Lower lobe of right lung (tissue), 2 donors: ENCODE measurements at regions not wholly inside any gene's neighbourhood (a gene's known extent, or its start where the extent isn't known, plus 50 kb on each side); places are given as distances from the start of the nearest gene placed in this dataset.

Experiments used
- ATAC-seq, 2 donors: fragments of 200-7000 bp; cut with Tn5 transposase; one replicate each; pipeline ENCODE4 v1.9.1; 2020 to 2022; ENCODE audit warnings: mild to moderate bottlenecking in 2 of 2, moderate library complexity in 2 of 2
- DNase-seq: peaks from one replicate; pipeline ENCODE4 v3.0.0-alpha.2; 2020
- H3K27ac ChIP-seq: fragments of 200-600 bp; one replicate; pipeline ENCODE4 v1.8.0; 2022
- H3K27me3 ChIP-seq: fragments of 200-600 bp; one replicate; pipeline ENCODE4 v1.8.0; 2022; ENCODE audit warnings: low read depth
- H3K36me3 ChIP-seq: fragments of 200-600 bp; one replicate; pipeline ENCODE4 v1.8.0; 2022; ENCODE audit warnings: mild to moderate bottlenecking
- H3K4me1 ChIP-seq: fragments of 200-600 bp; one replicate; pipeline ENCODE4 v1.8.0; 2022
- H3K4me3 ChIP-seq: fragments of 200-600 bp; one replicate; pipeline ENCODE4 v1.8.0; 2022; ENCODE audit warnings: mild to moderate bottlenecking
- H3K9me3 ChIP-seq: fragments of 200-600 bp; one replicate; pipeline ENCODE4 v1.8.0; 2022
- intact Hi-C: fragments of 100-400 bp; cut with DNase I; formaldehyde crosslinking; loops from one replicate; pipeline ENCODE4 v1.11.0; 2022
- TF ChIP-seq, protein P1 (sequence below): fragments of 200-600 bp; IDR thresholded peaks from one replicate; pipeline ENCODE4 v1.8.0; 2022; ENCODE audit warnings: antibody characterized with exemption, mild to moderate bottlenecking
- donor health status: DM: no; HTN: yes; CAD: no; lungs with severe emphysema.

DNA sequence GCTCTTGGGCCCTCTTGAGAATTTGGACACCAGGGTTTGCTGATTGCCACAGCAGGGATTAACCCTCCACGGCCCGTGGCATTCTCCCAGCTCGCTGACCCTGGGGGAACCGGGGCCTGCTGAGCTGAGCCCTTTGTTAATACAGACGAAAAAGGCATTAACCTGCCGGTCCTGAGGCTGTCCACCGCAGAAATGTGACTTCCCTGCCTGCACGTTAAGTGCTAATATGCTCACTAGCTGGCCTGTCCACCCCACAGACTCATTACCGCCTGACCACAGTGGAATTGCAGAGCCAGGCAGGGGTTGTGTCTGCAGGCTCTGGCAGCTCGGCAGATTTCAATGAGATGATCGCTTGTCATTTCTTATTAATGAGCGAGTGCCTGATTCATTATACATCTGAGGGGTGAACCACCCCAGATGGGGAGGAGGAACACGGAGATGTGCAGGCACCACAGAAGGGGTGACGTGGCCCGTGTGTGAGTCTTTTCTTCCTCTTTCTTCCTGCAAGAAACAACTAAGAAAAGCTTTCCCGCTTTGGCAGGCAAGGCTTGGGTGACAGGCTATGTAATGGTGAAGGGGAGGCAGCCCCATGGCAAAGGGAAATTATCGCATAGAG, 126.0 kb downstream of the GLI2 start:
- H3K4me1 ChIP-seq: peaks cover under 1% of the 10 kb centered on the region
- TF ChIP-seq, protein P1, sequence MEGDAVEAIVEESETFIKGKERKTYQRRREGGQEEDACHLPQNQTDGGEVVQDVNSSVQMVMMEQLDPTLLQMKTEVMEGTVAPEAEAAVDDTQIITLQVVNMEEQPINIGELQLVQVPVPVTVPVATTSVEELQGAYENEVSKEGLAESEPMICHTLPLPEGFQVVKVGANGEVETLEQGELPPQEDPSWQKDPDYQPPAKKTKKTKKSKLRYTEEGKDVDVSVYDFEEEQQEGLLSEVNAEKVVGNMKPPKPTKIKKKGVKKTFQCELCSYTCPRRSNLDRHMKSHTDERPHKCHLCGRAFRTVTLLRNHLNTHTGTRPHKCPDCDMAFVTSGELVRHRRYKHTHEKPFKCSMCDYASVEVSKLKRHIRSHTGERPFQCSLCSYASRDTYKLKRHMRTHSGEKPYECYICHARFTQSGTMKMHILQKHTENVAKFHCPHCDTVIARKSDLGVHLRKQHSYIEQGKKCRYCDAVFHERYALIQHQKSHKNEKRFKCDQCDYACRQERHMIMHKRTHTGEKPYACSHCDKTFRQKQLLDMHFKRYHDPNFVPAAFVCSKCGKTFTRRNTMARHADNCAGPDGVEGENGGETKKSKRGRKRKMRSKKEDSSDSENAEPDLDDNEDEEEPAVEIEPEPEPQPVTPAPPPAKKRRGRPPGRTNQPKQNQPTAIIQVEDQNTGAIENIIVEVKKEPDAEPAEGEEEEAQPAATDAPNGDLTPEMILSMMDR: no peak
- no peak overlapping the region for H3K4me3 ChIP-seq
- H3K27ac ChIP-seq: no peak overlapping the region
- intact Hi-C loops: no loop called here
- ATAC-seq (no peak), DNase-seq (peak; percentile 29)
- no peaks in the 10 kb centered on the region for H3K36me3 ChIP-seq
- no peaks in the 10 kb centered on the region for H3K9me3 ChIP-seq
- peaks cover 1% of the 10 kb centered on the region for H3K27me3 ChIP-seq

DNA sequence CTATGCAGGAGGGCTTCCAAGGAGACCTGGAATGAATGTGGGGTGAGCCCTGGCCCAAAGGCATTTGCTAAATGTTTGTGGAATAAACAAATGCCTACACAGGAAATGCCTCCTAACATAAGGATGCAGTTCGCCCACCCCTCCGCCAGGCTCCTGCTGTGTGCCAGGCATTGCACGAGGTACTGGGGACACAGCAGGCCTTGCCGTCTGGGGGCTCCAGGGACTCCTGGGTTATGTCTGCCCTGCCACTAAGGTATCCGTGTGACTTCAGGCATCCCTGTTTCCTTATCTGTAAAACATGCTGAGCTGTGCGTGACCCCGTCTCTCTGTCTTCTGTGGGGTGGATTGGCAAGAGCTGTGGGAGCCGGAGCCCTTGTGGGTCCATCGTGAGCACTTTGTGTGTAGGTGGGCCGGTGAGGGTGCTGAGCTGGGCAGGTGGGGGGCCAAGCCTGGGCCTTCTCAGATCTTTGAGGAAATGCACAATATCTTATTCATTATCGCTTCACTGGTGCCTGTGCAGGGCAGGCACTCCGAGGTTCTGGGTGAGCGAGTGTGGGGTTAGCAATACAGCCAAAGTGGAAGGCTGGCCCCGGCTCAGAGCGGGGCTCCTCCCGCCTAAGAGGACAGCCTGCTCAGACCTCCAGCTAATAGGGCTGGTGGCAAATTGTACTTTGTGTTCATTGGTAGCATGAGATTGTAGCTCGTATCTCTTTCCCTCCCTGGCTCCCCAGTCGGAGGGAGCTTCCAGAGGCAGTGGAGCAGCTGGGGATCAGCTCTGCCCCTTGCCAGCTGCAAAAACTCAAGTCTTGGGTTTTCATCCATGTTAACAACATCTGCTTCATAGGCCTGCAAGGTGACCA, 126.8 kb downstream of the GLI2 start:
- no peak overlapping the region for H3K27ac ChIP-seq
- no peaks in the 10 kb centered on the region for H3K36me3 ChIP-seq
- peak; percentile 36 for DNase-seq
- TF ChIP-seq, protein P1: no peak
- no peaks in the 10 kb centered on the region for H3K9me3 ChIP-seq
- H3K27me3 ChIP-seq: peaks cover 9% of the 10 kb centered on the region
- peaks cover 8% of the 10 kb centered on the region for H3K4me1 ChIP-seq
- no peak for ATAC-seq
- intact Hi-C loops: no loop called here
- no peak overlapping the region for H3K4me3 ChIP-seq

DNA sequence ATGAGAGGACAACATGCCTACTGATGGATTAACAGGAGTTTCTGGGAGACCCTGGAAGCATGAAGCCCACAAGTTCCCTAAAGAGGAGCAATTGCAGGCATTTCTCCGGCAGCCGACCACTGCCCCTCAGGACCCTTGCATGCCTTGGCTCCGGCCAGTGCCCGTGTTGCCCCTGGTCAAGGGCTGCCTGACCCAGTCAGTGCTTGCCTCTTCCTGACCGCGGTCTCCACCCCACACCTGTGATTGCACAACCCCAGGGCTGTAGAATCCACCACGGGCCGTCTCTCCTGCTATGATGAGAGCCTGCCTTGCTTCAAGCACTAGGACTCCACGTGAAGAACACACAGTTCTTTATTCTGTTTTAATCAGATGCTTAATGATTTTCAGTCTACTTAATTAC, 127.5 kb downstream of the GLI2 start:
- TF ChIP-seq, protein P1: no peak
- H3K36me3 ChIP-seq: no peaks in the 10 kb centered on the region
- intact Hi-C loops: no loop called here
- H3K27me3 ChIP-seq: peaks cover 16% of the 10 kb centered on the region
- no peaks in the 10 kb centered on the region for H3K9me3 ChIP-seq
- DNase-seq (peak; percentile 54), ATAC-seq (no peak)
- no peak overlapping the region for H3K27ac ChIP-seq
- H3K4me3 ChIP-seq: no peak overlapping the region
- peaks cover 15% of the 10 kb centered on the region for H3K4me1 ChIP-seq

DNA sequence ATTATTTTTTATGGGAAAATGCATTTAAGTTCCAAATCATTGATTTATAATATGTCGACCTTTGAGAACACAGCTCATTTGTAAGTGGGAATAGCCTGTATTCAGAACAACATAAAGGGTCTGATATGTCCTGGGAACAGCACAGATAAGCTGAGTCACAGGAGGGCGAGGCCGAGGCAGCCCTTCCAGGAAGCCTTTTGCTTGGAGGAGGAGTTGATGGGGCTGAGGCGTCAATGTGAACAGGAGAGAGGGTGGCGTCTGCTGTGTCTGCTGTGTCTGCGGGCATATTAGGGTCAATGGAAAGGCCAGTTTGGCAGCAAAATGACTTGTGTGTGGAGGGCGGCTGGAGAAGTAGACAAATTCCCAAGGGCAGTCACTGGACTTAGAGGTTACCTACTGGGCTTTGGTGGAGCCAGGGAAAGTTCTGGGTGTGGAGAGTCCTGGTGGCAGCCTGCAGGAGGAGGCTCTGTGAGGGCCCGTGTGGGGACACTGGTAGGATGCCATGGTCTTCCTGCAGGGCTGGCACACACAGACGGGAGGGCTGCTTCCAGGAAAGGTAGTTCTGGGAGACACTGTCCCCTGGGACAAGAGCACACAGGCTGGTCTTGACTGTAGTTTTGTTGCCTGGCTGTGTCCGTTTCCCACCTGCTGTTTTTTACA, 128.1 kb downstream of the GLI2 start:
- Histone ChIP-seq H3K4me1 (peaks cover 18% of the 10 kb centered on the region), H3K36me3 (no peaks in the 10 kb centered on the region), H3K27me3 (peaks cover 22% of the 10 kb centered on the region), H3K27ac (no peak overlapping the region), H3K9me3 (no peaks in the 10 kb centered on the region), H3K4me3 (no peak overlapping the region)
- TF ChIP-seq, protein P1: no peak
- DNase-seq (peak; percentile 27), ATAC-seq (no peak)
- intact Hi-C loops: no loop called here

DNA sequence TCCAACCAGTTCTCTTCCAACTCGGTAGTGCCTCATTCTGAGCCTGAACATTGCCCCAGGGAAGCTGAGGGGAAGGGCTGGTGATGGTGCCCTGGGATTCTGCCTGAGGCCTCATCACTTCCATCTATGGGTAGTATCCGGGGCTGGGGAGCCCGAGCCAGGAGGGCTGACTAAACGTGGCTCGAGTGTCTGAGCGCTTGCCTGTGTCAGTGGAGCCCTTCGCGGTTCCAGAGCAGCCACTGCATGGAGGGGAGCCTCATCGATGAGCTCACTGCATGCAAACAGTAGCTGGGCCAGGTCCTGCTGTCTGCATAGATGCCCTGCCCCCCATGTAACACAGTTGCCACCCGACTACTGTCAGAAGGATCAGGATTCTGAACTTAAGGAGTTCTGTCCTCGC, 129.3 kb downstream of the GLI2 start:
- Histone ChIP-seq H3K36me3 (no peaks in the 10 kb centered on the region), H3K4me1 (peaks cover 18% of the 10 kb centered on the region), H3K4me3 (no peak overlapping the region), H3K27me3 (peaks cover 22% of the 10 kb centered on the region), H3K27ac (no peak overlapping the region), H3K9me3 (no peaks in the 10 kb centered on the region)
- no peak for ATAC-seq
- intact Hi-C loops: no loop called here
- peak; percentile 24 for DNase-seq
- TF ChIP-seq, protein P1: no peak
